GM21528 (cell line): ENCODE measurements at regions not wholly inside any gene's neighbourhood (a gene's known extent, or its start where the extent isn't known, plus 50 kb on each side); places are given as distances from the start of the nearest gene placed in this dataset.
"Not testable (repeated sequence)": the region's sequence is repeated elsewhere in the genome, so short reads cannot be mapped to it uniquely, and the experiment has no call there.

Source experiments
- ATAC-seq: cut with Tn5 transposase; IDR thresholded peaks from one replicate; pipeline ENCODE4 v1.9.1; 2021; ENCODE audit warnings: mild to moderate bottlenecking, moderate library complexity; ENCODE audit not compliant: unreplicated experiment, low FRiP score

GRCh38 chr2:215833531-215834162 lies 179.7 kb downstream of the MREG start:
- ATAC-seq, result no peak

- no peak for ATAC-seq
Observed at GRCh38 chr2:215832791-215833190, 180.6 kb downstream of the MREG start.

GRCh38 chr2:215831296-215831913 lies 181.9 kb downstream of the MREG start:
- ATAC-seq, result peak; percentile 59

- no peak for ATAC-seq
Observed at GRCh38 chr2:215830304-215830703, 183.0 kb downstream of the MREG start.

- no peak for ATAC-seq
Observed at GRCh38 chr2:215829261-215829660, 184.1 kb downstream of the MREG start.

GRCh38 chr2:215828528-215829184 lies 184.7 kb downstream of the MREG start:
- ATAC-seq, result peak; percentile 86

- no peak for ATAC-seq
Observed at GRCh38 chr2:215826838-215827441, 186.4 kb downstream of the MREG start.

- no peak for ATAC-seq
Observed at GRCh38 chr2:215826376-215826775, 187.0 kb downstream of the MREG start.

GRCh38 chr2:215825707-215826106 lies 187.6 kb downstream of the MREG start:
- no peak for ATAC-seq

- ATAC-seq, result not testable (repeated sequence)
Observed at GRCh38 chr2:215821298-215821697, 192.1 kb downstream of the MREG start.

GRCh38 chr2:215819713-215820112 lies 193.6 kb downstream of the MREG start:
- not testable (repeated sequence) for ATAC-seq

- ATAC-seq, result no peak
Observed at GRCh38 chr2:215817046-215817445, 196.3 kb downstream of the MREG start.

- no peak for ATAC-seq
Observed at GRCh38 chr2:215816424-215816823, 196.9 kb downstream of the MREG start.

- ATAC-seq, result no peak
Observed at GRCh38 chr2:215815960-215816359, 197.4 kb downstream of the MREG start.

GRCh38 chr2:215812966-215813365 lies 200.4 kb downstream of the MREG start:
- ATAC-seq, result no peak

GRCh38 chr2:215811409-215812345 lies 201.7 kb downstream of the MREG start:
- ATAC-seq, result peak; percentile 99

GRCh38 chr2:215811003-215811402 lies 202.3 kb downstream of the MREG start:
- peak; percentile 52 for ATAC-seq

GRCh38 chr2:215808996-215809395 lies 204.4 kb downstream of the MREG start:
- no peak for ATAC-seq

- no peak for ATAC-seq
Observed at GRCh38 chr2:215808194-215808593, 205.2 kb downstream of the MREG start.

GRCh38 chr2:215805493-215805892 lies 207.9 kb downstream of the MREG start:
- no peak for ATAC-seq
